GM18868 (cell line): ENCODE measurements at regions not wholly inside any gene's neighbourhood (a gene's known extent, or its start where the extent isn't known, plus 50 kb on each side); places are given as distances from the start of the nearest gene placed in this dataset.
A peak's percentile ranks its signal among the peaks of the same experiment; 100 is the strongest.
"Not testable (repeated sequence)": the region's sequence is repeated elsewhere in the genome, so short reads cannot be mapped to it uniquely, and the experiment has no call there.

Source experiments
- ATAC-seq: cut with Tn5 transposase; IDR thresholded peaks from one replicate; pipeline ENCODE4 v1.9.1; 2021; ENCODE audit warnings: mild to moderate bottlenecking, moderate library complexity; ENCODE audit not compliant: unreplicated experiment

- ATAC-seq: no peak
Observed at GRCh38 chr13:91046715-91047327, 300.7 kb upstream of the MIR17HG start.

GRCh38 chr13:91050970-91051369 is 296.5 kb upstream of the MIR17HG start:
- ATAC-seq: no peak

- no peak for ATAC-seq
Observed at GRCh38 chr13:91052876-91053275, 294.6 kb upstream of the MIR17HG start.

GRCh38 chr13:91053318-91054065 is 294.0 kb upstream of the MIR17HG start:
- ATAC-seq: no peak

- ATAC-seq: no peak
Observed at GRCh38 chr13:91054902-91055301, 292.6 kb upstream of the MIR17HG start.

GRCh38 chr13:91056746-91057145 is 290.7 kb upstream of the MIR17HG start:
- ATAC-seq: peak; percentile 93

GRCh38 chr13:91057507-91057906 is 290.0 kb upstream of the MIR17HG start:
- not testable (repeated sequence) for ATAC-seq

- ATAC-seq: no peak
Observed at GRCh38 chr13:91058066-91058465, 289.4 kb upstream of the MIR17HG start.

GRCh38 chr13:91058919-91059318 is 288.6 kb upstream of the MIR17HG start:
- no peak for ATAC-seq

GRCh38 chr13:91066745-91067144 is 280.7 kb upstream of the MIR17HG start:
- ATAC-seq: no peak

GRCh38 chr13:91072486-91072885 is 275.0 kb upstream of the MIR17HG start:
- no peak for ATAC-seq

GRCh38 chr13:91074091-91074490 is 273.4 kb upstream of the MIR17HG start:
- no peak for ATAC-seq

GRCh38 chr13:91076830-91077229 is 270.7 kb upstream of the MIR17HG start:
- no peak for ATAC-seq

GRCh38 chr13:91078093-91078679 is 269.3 kb upstream of the MIR17HG start:
- no peak for ATAC-seq

GRCh38 chr13:91079176-91079575 is 268.3 kb upstream of the MIR17HG start:
- peak; percentile 42 for ATAC-seq

- ATAC-seq: no peak
Observed at GRCh38 chr13:91085127-91085526, 262.4 kb upstream of the MIR17HG start.

- no peak for ATAC-seq
Observed at GRCh38 chr13:91086936-91087716, 260.4 kb upstream of the MIR17HG start.

- ATAC-seq: no peak
Observed at GRCh38 chr13:91097269-91097668, 250.2 kb upstream of the MIR17HG start.

- no peak for ATAC-seq
Observed at GRCh38 chr13:91099877-91100276, 247.6 kb upstream of the MIR17HG start.

GRCh38 chr13:91100944-91101343 is 246.5 kb upstream of the MIR17HG start:
- no peak for ATAC-seq

GRCh38 chr13:91101381-91101780 is 246.1 kb upstream of the MIR17HG start:
- ATAC-seq: no peak
